SK-N-SH (cell line): ENCODE measurements at regions not wholly inside any gene's neighbourhood (a gene's known extent, or its start where the extent isn't known, plus 50 kb on each side); places are given as distances from the start of the nearest gene placed in this dataset.

Source experiments
- CTCF ChIA-PET: fragments of 300-600, 350-600 bp; formaldehyde crosslinking; extraction: SDS; loops from one replicate; lab custom pipeline; 2021; lab: Yijun Ruan, JAX
- POLR2A ChIA-PET: fragments of 350-600 bp; sonication (Branson Sonifier 250); formaldehyde crosslinking; extraction: SDS; loops from one replicate; lab custom pipeline; 2020; ENCODE audit warnings: antibody characterized with exemption, inconsistent platforms; lab: Yijun Ruan, JAX
- DNase-seq: peaks from one replicate; pipeline ENCODE4 v3.0.0; 2012
- H2AFZ ChIP-seq: fragments of 200-600 bp; sonication (generic); 2 replicates; pipeline ENCODE4 v1.8.1; 2016; ENCODE audit warnings: antibody characterized with exemption, mild to moderate bottlenecking, low read depth
- H3F3A ChIP-seq: fragments of 200-600 bp; sonication (generic); replicated peaks from 2 replicates; pipeline ENCODE3; 2016; ENCODE audit warnings: antibody characterized with exemption, mild to moderate bottlenecking; ENCODE audit not compliant: insufficient read depth
- H3K27ac ChIP-seq, 2 experiments: fragments of 200-500 bp in 1 of 2; fragments of 200-600 bp in 1 of 2; sonication (Bioruptor generic) in 1 of 2; sonication (generic), shearing (Covaris generic) in 1 of 2; 2 replicates each; pipeline versions ENCODE4 v1.5.1 to v1.6.1; 2014 to 2016; ENCODE audit warnings: low read depth in 2 of 2, inconsistent platforms in 1 of 2, low read length in 1 of 2, mild to moderate bottlenecking in 1 of 2, mixed read lengths in 1 of 2
- H3K27me3 ChIP-seq: fragments of 200-600 bp; sonication (generic), shearing (Covaris generic); 2 replicates; pipeline ENCODE4 v1.6.1; 2016; ENCODE audit warnings: mixed run types; ENCODE audit not compliant: insufficient read depth
- H3K36me3 ChIP-seq, 2 experiments: fragments of 200-500 bp in 1 of 2; fragments of 200-600 bp in 1 of 2; sonication (Bioruptor generic) in 1 of 2; sonication (generic) in 1 of 2; replicated peaks in 1 of 2; 2 replicates each; pipeline versions ENCODE3 to v1.5.1; 2014 to 2016; ENCODE audit warnings: low read length in 1 of 2, mild to moderate bottlenecking in 1 of 2; ENCODE audit not compliant: insufficient read depth in 2 of 2, control insufficient read depth in 1 of 2
- H3K4me1 ChIP-seq, 2 experiments: fragments of 200-500 bp in 1 of 2; fragments of 200-600 bp in 1 of 2; sonication (Bioruptor generic) in 1 of 2; sonication (generic), shearing (Covaris generic) in 1 of 2; 2 replicates each; pipeline versions ENCODE4 v1.5.1 to v1.6.1; 2014 to 2016; ENCODE audit warnings: low read depth in 1 of 2, low read length in 1 of 2, mixed run types in 1 of 2; ENCODE audit not compliant: insufficient read depth in 2 of 2, control insufficient read depth in 1 of 2
- H3K4me2 ChIP-seq: fragments of 200-600 bp; sonication (generic), shearing (Covaris generic); 2 replicates; pipeline ENCODE4 v1.6.1; 2017; ENCODE audit warnings: mixed run types
- H3K4me3 ChIP-seq, 2 experiments: fragments of 200-500 bp in 1 of 2; fragments of 200-600 bp in 1 of 2; sonication (Bioruptor generic) in 1 of 2; sonication (generic), shearing (Covaris generic) in 1 of 2; 2 replicates each; pipeline versions ENCODE4 v1.5.1 to v1.8.1; 2014 to 2016; ENCODE audit warnings: low read depth in 2 of 2, inconsistent platforms in 1 of 2, low read length in 1 of 2, mild to moderate bottlenecking in 1 of 2, mixed read lengths in 1 of 2, moderate library complexity in 1 of 2
- H3K79me2 ChIP-seq: fragments of 200-600 bp; sonication (generic); 2 replicates; pipeline ENCODE4 v1.8.1; 2017; ENCODE audit warnings: mild to moderate bottlenecking; ENCODE audit not compliant: insufficient read depth
- H3K9ac ChIP-seq: fragments of 200-600 bp; sonication (generic); 2 replicates; pipeline ENCODE4 v1.6.1; 2017; ENCODE audit warnings: mixed run types
- H3K9me2 ChIP-seq: fragments of 200-600 bp; sonication (generic); 2 replicates; pipeline ENCODE4 v1.6.1; 2017; ENCODE audit warnings: mixed run types
- H3K9me3 ChIP-seq: fragments of 200-600 bp; sonication (generic); 2 replicates; pipeline ENCODE4 v1.6.1; 2017; ENCODE audit warnings: mixed run types, mild to moderate bottlenecking, moderate library complexity
- H4K20me1 ChIP-seq: fragments of 200-600 bp; sonication (generic); 2 replicates; pipeline ENCODE4 v1.6.1; 2017; ENCODE audit warnings: mild to moderate bottlenecking, mixed run types; ENCODE audit not compliant: insufficient read depth
- EP300 ChIP-seq, 2 experiments: IDR thresholded peaks; 2 replicates each; pipeline versions ENCODE4 v1.4.0 to v1.6.1; 2012; ENCODE audit warnings: borderline replicate concordance in 1 of 2, low read depth in 1 of 2, low read length in 1 of 2
- EZH2phosphoT487 ChIP-seq: fragments of 200-600 bp; sonication (generic); IDR thresholded peaks from 2 replicates; pipeline ENCODE4 v1.6.1; 2017; ENCODE audit warnings: low read depth, mixed run types, mild to moderate bottlenecking, antibody characterized with exemption, moderate library complexity, borderline replicate concordance
- FOSL2 ChIP-seq: IDR thresholded peaks from 2 replicates; pipeline ENCODE4 v1.4.0; 2012; ENCODE audit warnings: low read depth, mild to moderate bottlenecking, moderate library complexity, borderline replicate concordance
- FOXJ3 ChIP-seq: sonication (generic); formaldehyde crosslinking; IDR thresholded peaks from 2 replicates; pipeline ENCODE4 v1.5.1; 2020; ENCODE audit warnings: mild to moderate bottlenecking, missing genetic modification reagents
- FOXM1 ChIP-seq: IDR thresholded peaks from 2 replicates; pipeline ENCODE4 v1.4.0; 2012; ENCODE audit warnings: low read depth, mild to moderate bottlenecking
- GATA2 ChIP-seq: sonication (generic); formaldehyde crosslinking; IDR thresholded peaks from 2 replicates; pipeline ENCODE4 v1.5.0; 2020; ENCODE audit warnings: mild to moderate bottlenecking, missing genetic modification reagents
- JUND ChIP-seq: IDR thresholded peaks from 2 replicates; pipeline ENCODE4 v1.4.0; 2012
- RCOR1 ChIP-seq: fragments of 150-350 bp; IDR thresholded peaks from 2 replicates; pipeline ENCODE4 v1.6.1; 2017; ENCODE audit warnings: antibody characterized with exemption, low read length
- REST ChIP-seq: IDR thresholded peaks from 2 replicates; pipeline ENCODE4 v1.6.1; 2012; ENCODE audit warnings: mild to moderate bottlenecking, low read depth, low read length, moderate library complexity
- RXRA ChIP-seq: IDR thresholded peaks from 2 replicates; pipeline ENCODE4 v1.4.0; 2012; ENCODE audit warnings: low read depth, mild to moderate bottlenecking, borderline replicate concordance
- SIN3A ChIP-seq: IDR thresholded peaks from 2 replicates; pipeline ENCODE4 v1.6.1; 2012; ENCODE audit warnings: low read depth, mild to moderate bottlenecking, low read length, moderate library complexity, borderline replicate concordance
- SMC3 ChIP-seq: IDR thresholded peaks from 2 replicates; pipeline ENCODE4 v1.6.1; 2012; ENCODE audit warnings: low read depth, low read length, improper control_type of control experiment
- TAF1 ChIP-seq: IDR thresholded peaks from 2 replicates; pipeline ENCODE4 v1.6.1; 2012; ENCODE audit warnings: low read depth, mild to moderate bottlenecking, low read length, moderate library complexity, borderline replicate concordance
- TEAD4 ChIP-seq: IDR thresholded peaks from 2 replicates; pipeline ENCODE4 v1.4.0; 2012; ENCODE audit warnings: mild to moderate bottlenecking, borderline replicate concordance; ENCODE audit not compliant: insufficient read depth
- USF2 ChIP-seq: fragments of 150-350 bp; IDR thresholded peaks from 2 replicates; pipeline ENCODE4 v1.6.1; 2017; ENCODE audit warnings: antibody characterized with exemption, low read length, low read depth, borderline replicate concordance
- YY1 ChIP-seq: IDR thresholded peaks from 2 replicates; pipeline ENCODE4 v1.4.0; 2012; ENCODE audit warnings: low read depth, mild to moderate bottlenecking
- WGBS: methylation state at CpG from one replicate; pipeline ENCODE4 v1.1.6; 2017; ENCODE audit warnings: low lambda C conversion rate; 5-methylcytosine and 5-hydroxymethylcytosine counted together
- TF ChIP-seq, protein P1 (sequence below): fragments of 150-350 bp; IDR thresholded peaks from 2 replicates; pipeline ENCODE4 v1.6.1; 2016; ENCODE audit warnings: mild to moderate bottlenecking, low read depth, low read length

DNA sequence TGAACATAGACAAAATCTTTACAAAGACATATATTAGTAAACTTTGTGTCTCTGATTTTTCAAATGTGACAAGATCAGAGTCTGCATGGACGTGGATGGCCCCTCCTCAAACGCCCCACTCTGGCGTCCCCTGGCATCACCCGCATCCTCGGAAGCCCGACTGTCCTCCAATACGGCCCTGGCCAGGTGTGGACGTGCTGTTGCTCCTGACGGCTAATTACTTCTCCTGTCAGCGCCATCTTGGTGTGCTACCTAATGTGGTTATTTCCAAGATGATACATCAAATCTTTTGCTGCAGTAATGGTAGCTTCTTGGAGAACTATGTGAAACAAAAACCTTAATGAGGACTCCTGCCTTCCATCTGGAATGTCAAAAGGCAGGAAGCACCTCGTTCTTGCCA, 747.4 kb upstream of the SALL3 start:
- DNase-seq: no peak
- ChIA-PET CTCF (no interaction called here), POLR2A (no interaction called here)
- Histone ChIP-seq H3K4me2 (no peak overlapping the region), H3K4me1 (no peaks in the 10 kb centered on the region), H3K79me2 (no peaks in the 10 kb centered on the region), H3K27ac (no peak overlapping the region), H4K20me1 (no peaks in the 10 kb centered on the region), H3K27me3 (no peaks in the 10 kb centered on the region), H3K9ac (no peak overlapping the region), H3F3A (no peaks in the 10 kb centered on the region), H3K9me2 (no peaks in the 10 kb centered on the region), H2AFZ (no peak overlapping the region), H3K4me3 (no peak overlapping the region), H3K9me3 (no peaks in the 10 kb centered on the region), H3K36me3 (no peaks in the 10 kb centered on the region)
- WGBS: 4% methylated on average over 11 of the region's 11 CpGs
- TF ChIP-seq REST (no peak), TAF1 (no peak), RCOR1 (no peak), EZH2phosphoT487 (no peak), SIN3A (no peak), FOXM1 (no peak), SMC3 (no peak), USF2 (no peak), YY1 (no peak), EP300 (IDR thresholded peaks at IDR 0.05; ENCODE audit: borderline replicate concordance in 1 of 2, low read depth in 1 of 2, low read length in 1 of 2) (no peak), TEAD4 (no peak), GATA2 (CRISPR knock-in tag) (no peak), FOSL2 (no peak), RXRA (no peak), JUND (no peak), FOXJ3 (CRISPR knock-in tag) (no peak)
- TF ChIP-seq, protein P1, sequence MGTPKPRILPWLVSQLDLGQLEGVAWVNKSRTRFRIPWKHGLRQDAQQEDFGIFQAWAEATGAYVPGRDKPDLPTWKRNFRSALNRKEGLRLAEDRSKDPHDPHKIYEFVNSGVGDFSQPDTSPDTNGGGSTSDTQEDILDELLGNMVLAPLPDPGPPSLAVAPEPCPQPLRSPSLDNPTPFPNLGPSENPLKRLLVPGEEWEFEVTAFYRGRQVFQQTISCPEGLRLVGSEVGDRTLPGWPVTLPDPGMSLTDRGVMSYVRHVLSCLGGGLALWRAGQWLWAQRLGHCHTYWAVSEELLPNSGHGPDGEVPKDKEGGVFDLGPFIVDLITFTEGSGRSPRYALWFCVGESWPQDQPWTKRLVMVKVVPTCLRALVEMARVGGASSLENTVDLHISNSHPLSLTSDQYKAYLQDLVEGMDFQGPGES: no peak
